ENCODE measurements at regions not wholly inside any gene's neighbourhood (a gene's known extent, or its start where the extent isn't known, plus 50 kb on each side); places are given as distances from the start of the nearest gene placed in this dataset.

DNA sequence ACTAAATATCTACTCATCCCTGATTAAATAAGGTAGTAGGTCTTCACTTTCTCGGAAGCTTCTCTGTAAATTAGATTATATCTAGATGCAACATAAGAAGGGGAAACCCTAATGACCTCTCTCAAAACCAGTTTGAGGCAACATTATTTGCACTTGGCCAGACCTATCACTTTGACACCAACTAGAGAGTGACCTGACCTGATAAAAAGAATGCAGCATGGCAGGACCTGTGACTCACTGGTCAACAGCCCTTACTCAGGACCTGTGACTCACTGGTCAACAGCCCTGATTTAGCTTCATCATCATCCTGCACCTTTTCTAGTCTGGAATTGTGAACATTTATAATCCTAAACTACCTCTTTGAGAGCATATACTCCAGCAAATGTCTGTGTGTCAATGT lies 1957.7 kb upstream of the CELF4 start:
- DNase-seq (ENCODE audit: low spot score in 2 of 2) = no peak
- WGBS = 90% methylated on average over 1 of the region's 1 CpG
- Histone ChIP-seq H3K9me3 (no peaks in the 10 kb centered on the region), H3K27ac (no peak overlapping the region), H3K4me1 (no peaks in the 10 kb centered on the region), H3K4me3 (no peak overlapping the region), H3K36me3 (no peaks in the 10 kb centered on the region), H3K27me3 (no peaks in the 10 kb centered on the region)
- TF ChIP-seq, protein P1, sequence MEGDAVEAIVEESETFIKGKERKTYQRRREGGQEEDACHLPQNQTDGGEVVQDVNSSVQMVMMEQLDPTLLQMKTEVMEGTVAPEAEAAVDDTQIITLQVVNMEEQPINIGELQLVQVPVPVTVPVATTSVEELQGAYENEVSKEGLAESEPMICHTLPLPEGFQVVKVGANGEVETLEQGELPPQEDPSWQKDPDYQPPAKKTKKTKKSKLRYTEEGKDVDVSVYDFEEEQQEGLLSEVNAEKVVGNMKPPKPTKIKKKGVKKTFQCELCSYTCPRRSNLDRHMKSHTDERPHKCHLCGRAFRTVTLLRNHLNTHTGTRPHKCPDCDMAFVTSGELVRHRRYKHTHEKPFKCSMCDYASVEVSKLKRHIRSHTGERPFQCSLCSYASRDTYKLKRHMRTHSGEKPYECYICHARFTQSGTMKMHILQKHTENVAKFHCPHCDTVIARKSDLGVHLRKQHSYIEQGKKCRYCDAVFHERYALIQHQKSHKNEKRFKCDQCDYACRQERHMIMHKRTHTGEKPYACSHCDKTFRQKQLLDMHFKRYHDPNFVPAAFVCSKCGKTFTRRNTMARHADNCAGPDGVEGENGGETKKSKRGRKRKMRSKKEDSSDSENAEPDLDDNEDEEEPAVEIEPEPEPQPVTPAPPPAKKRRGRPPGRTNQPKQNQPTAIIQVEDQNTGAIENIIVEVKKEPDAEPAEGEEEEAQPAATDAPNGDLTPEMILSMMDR (IDR thresholded peaks at IDR 0.05) = no peak
- no peak for TF ChIP-seq POLR2AphosphoS5 (IDR thresholded peaks at IDR 0.05)

DNA sequence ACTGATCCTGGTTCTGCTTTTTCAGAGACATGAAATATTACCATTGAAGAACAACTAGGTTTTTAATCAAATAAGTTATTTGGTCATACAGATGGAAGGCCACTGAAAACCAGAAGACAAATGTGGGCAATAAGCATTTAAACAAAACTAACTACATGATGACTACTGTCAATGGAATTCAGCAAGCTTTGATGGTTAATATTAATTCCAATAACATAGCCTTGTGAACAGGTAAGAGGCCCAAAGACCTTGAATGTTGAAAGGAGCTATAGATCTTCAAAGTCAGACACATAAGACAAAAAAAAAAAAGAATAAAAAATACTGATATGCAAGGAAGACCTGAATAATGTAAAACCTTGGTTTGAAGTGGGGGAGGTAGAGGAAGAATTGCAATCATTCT lies 1955.6 kb upstream of the CELF4 start:
- Histone ChIP-seq H3K27me3 (no peaks in the 10 kb centered on the region), H3K36me3 (no peaks in the 10 kb centered on the region), H3K4me1 (no peaks in the 10 kb centered on the region), H3K27ac (no peak overlapping the region), H3K9me3 (no peaks in the 10 kb centered on the region), H3K4me3 (no peak overlapping the region)
- DNase-seq (ENCODE audit: low spot score in 2 of 2) = no peak
- TF ChIP-seq POLR2A (IDR thresholded peaks at IDR 0.05) = no peak
- no peak for TF ChIP-seq POLR2AphosphoS5 (IDR thresholded peaks at IDR 0.05)
- TF ChIP-seq EP300 (IDR thresholded peaks at IDR 0.05) = no peak
- TF ChIP-seq, protein P1 (IDR thresholded peaks at IDR 0.05) = no peak

DNA sequence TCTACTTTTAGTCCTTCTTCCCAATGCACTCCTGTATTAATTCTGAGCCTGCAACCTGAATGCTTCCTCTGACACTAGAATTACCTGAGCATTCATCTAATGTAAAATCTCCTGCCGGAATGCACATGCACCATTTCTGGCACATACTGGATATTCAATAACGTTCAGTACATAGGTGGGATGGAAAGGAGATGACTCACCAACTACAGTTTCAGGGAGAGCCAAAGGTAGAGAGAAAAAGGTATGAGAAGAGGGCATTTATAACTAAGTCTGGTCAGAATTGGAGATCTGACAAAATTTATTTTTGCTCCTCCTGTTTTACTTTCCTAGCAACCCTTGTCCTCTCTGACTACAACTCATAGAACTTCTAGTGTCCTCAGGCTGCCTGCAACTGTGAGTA lies 1954.1 kb upstream of the CELF4 start:
- H3K36me3 ChIP-seq = no peaks in the 10 kb centered on the region
- WGBS = 76% methylated on average over 2 of the region's 2 CpGs
- no peaks in the 10 kb centered on the region for H3K9me3 ChIP-seq
- TF ChIP-seq POLR2A (IDR thresholded peaks at IDR 0.05) (no peak), EP300 (IDR thresholded peaks at IDR 0.05) (no peak), POLR2AphosphoS5 (IDR thresholded peaks at IDR 0.05) (no peak)
- TF ChIP-seq, protein P1 (IDR thresholded peaks at IDR 0.05) = no peak
- no peak overlapping the region for H3K27ac ChIP-seq
- DNase-seq (ENCODE audit: low spot score in 2 of 2) = no peak
- H3K4me3 ChIP-seq = no peak overlapping the region
- no peaks in the 10 kb centered on the region for H3K4me1 ChIP-seq
- H3K27me3 ChIP-seq = no peaks in the 10 kb centered on the region

DNA sequence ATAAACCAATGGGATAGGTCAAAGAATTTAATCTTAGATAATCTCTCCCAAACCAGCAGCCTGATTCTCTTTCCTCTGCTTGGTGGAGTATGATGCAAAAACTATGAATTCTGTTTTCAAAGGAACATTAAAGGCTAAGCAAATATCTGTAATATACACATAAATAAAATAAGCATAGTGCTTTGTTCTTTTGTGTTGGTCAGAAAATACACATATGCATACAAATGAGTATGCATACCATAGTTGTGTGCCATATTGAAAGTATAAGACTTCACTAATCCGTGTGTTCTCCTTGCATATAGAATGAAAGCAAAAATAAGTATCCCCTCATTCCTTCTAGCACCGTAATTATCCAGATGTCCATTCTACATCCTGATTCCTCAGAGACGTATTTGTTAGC lies 1949.7 kb upstream of the CELF4 start:
- TF ChIP-seq POLR2AphosphoS5 (IDR thresholded peaks at IDR 0.05) = no peak
- no peak for TF ChIP-seq POLR2A (IDR thresholded peaks at IDR 0.05)
- no peak for TF ChIP-seq EP300 (IDR thresholded peaks at IDR 0.05)
- TF ChIP-seq, protein P1 (IDR thresholded peaks at IDR 0.05) = no peak
- no peaks in the 10 kb centered on the region for H3K36me3 ChIP-seq
- no peak overlapping the region for H3K27ac ChIP-seq
- H3K9me3 ChIP-seq = no peaks in the 10 kb centered on the region
- H3K4me1 ChIP-seq = no peaks in the 10 kb centered on the region
- H3K4me3 ChIP-seq = no peak overlapping the region
- no peaks in the 10 kb centered on the region for H3K27me3 ChIP-seq
- no peak for DNase-seq (ENCODE audit: low spot score in 2 of 2)
- 86% methylated on average over 3 of the region's 3 CpGs for WGBS

DNA sequence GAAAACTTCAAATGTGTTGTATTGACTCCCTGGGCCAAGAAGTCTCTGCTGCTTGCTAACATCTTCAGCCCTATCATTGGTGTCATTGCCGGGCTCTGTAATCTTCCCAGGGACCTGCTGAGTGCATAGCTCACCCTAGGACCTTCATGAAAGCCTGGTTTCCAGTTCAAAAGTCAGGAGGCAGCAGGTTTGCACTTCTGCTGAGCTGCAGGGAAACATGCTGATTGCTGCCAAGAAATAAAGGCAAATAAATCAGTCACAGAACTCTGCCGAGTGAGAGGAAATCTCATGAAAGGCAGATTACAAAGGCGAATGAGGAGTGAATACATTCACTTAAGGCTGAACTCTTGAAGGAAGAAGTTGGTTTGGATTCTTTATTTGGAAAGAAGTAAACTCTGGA lies 1947.6 kb upstream of the CELF4 start:
- Histone ChIP-seq H3K4me1 (no peaks in the 10 kb centered on the region), H3K4me3 (no peak overlapping the region), H3K27me3 (no peaks in the 10 kb centered on the region), H3K36me3 (no peaks in the 10 kb centered on the region), H3K27ac (no peak overlapping the region), H3K9me3 (no peaks in the 10 kb centered on the region)
- DNase-seq (ENCODE audit: low spot score in 2 of 2) = no peak
- 47% methylated on average over 3 of the region's 3 CpGs for WGBS
- no peak for TF ChIP-seq POLR2AphosphoS5 (IDR thresholded peaks at IDR 0.05)
- TF ChIP-seq POLR2A (IDR thresholded peaks at IDR 0.05) = no peak
- no peak for TF ChIP-seq EP300 (IDR thresholded peaks at IDR 0.05)
- TF ChIP-seq, protein P1 (IDR thresholded peaks at IDR 0.05) = no peak
